Motor neuron (in vitro differentiated cells): ENCODE measurements at regions not wholly inside any gene's neighbourhood (a gene's known extent, or its start where the extent isn't known, plus 50 kb on each side); places are given as distances from the start of the nearest gene placed in this dataset.
"Not testable (repeated sequence)": the region's sequence is repeated elsewhere in the genome, so short reads cannot be mapped to it uniquely, and the experiment has no call there.

Source experiments
- ATAC-seq, 8 experiments: fragments of 200-7000 bp; cut with Tn5 transposase; replicated peaks in 6 of 8; 2 replicates each; pipeline ENCODE4 v1.8.0; 2021; ENCODE audit warnings: mild to moderate bottlenecking in 8 of 8, moderate library complexity in 8 of 8
- H3K27ac ChIP-seq, 2 donors: fragments of 250-450 bp; sonication (Bioruptor Pico); 2 replicates each; pipeline ENCODE4 v1.9.0; 2021; ENCODE audit warnings: antibody characterized with exemption in 2 of 2, mild to moderate bottlenecking in 2 of 2, moderate library complexity in 1 of 2
- H3K4me1 ChIP-seq, 2 donors: fragments of 250-450 bp; sonication (Bioruptor Pico); replicated peaks in 1 of 2; 2 replicates each; pipeline ENCODE4 v1.6.1; 2021; ENCODE audit warnings: antibody characterized with exemption in 2 of 2, mild to moderate bottlenecking in 2 of 2, moderate library complexity in 1 of 2
- H3K4me3 ChIP-seq, 5 donors: fragments of 250-450 bp; sonication (Bioruptor Pico); 2 replicates each; pipeline ENCODE4 v1.9.0; 2021; ENCODE audit warnings: antibody characterized with exemption in 5 of 5, mild to moderate bottlenecking in 5 of 5, moderate library complexity in 4 of 5
- WGBS, 10 experiments: fragments of 450-650 bp; shearing (Covaris generic); methylation state at CpG; one replicate each; pipeline ENCODE4 v1.0.0; 2022; 5-methylcytosine and 5-hydroxymethylcytosine counted together
- in situ Hi-C, 9 experiments: fragments of 400-800 bp; cut with MboI; loops; one replicate each; pipeline ENCODE4 v1.15.0; 2021; ENCODE audit warnings: low sequenced_read_pairs in 9 of 9, low pct_unique_long_range_greater_than_20kb in 2 of 9; ENCODE audit not compliant: unreplicated experiment in 9 of 9

DNA sequence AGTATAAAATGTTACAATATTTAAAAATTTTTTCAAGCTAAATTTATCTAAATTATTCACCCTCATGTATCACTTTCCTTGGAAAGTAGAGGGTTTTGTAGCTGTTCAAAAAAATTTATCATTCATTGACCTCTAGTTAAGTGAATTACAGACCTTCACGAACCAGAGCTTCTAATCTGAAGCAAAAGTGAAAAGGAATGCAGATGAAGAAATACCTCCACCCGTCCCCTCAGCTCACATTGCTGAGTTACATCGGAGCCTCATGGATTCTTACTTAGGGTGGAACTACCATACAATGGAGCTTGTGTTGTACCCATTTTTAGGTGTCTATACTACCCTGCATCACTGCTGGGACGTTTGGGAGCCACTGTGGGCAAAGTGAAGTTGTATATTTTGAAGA, 146.2 kb upstream of the NEDD9 start:
- ATAC-seq, result no peak
- Histone ChIP-seq H3K4me3 (no peak overlapping the region), H3K27ac (no peak overlapping the region), H3K4me1 (no peaks in the 10 kb centered on the region)
- in situ Hi-C loops, result no loop called here
- 38 to 100% (median 67%) methylated on average over 1 to 4 of the region's 4 CpGs; no CpG with 5 or more reads in 1 of the 10 experiments for WGBS, 10 experiments

DNA sequence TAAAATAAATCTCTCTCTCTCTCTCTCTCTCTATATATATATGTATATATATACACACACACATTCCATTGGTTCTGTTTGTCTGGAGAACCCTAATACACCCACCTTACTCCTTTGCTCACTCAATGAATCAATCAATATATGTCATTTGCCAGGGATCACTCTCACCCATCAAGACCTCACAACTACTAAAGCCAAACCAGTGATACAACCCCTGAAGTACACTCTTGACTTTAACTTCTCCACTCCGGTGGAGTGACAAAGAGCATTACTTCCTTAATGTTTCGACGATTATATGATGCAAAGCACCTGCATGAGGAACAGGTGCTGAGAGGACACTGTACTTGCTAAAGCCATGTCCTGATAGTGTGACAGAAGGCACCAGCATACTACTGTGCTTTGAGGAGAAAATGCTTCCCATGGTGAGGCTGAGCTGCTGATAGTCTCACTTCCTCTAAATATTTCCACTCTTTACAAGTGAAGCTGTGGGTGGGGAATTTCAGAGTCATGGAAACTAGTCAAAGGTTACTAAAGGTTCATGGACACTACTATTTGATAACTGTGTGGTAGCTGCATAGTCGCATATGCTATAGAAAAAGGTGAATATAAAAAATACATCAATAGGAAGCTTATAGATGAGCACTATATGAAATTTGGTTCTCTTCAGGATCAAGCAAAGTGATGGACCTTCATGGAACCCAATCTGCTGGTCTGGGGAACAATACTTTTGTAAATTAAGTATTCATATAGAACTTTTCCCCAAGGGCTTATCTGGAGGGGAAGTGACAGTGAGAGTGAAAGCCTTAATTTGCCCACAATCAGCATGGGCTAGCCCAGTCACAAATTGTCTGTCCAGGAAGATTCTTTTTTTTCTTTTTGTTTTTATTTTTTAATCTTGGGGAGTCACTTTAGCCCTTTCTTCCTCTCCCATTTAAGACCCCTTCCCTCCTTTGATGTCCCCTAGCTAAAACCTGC, 141.9 kb upstream of the NEDD9 start:
- no peak overlapping the region for H3K4me3 ChIP-seq
- in situ Hi-C loops, result no loop called here
- 82 to 100% (median 90%) methylated on average over 1 to 4 of the region's 4 CpGs; no CpG with 5 or more reads in 1 of the 10 experiments for WGBS, 10 experiments
- ATAC-seq, result no peak
- no peak overlapping the region for H3K27ac ChIP-seq
- peaks cover 0 to 10% of the 10 kb centered on the region in 2 donors for H3K4me1 ChIP-seq

DNA sequence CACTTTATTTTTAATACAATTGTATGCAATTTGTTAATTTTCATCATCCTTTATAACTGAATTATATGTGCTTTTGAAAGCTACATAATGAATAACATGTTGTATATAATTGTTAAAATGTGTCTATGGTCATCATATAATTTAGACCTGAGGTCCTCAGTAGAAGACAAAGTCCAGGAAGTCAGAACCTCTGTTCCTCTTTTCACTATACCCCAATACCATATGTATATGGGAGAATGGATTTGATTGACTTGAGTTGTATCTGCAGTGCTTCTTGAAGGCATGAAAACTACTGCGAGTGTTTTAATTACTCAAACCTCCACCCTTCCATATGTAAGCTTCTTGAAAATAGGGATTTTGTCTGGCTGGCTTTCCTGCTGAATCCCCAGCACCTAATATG, 140.7 kb upstream of the NEDD9 start:
- no peak overlapping the region for H3K27ac ChIP-seq
- no peak overlapping the region for H3K4me3 ChIP-seq
- in situ Hi-C loops, result no loop called here
- H3K4me1 ChIP-seq, result peaks cover 0 to 10% of the 10 kb centered on the region in 2 donors
- WGBS, 10 experiments, result 40 to 100% (median 100%) methylated on average over 1 of the region's 1 CpG; no CpG with 5 or more reads in 2 of the 10 experiments
- no peak for ATAC-seq

DNA sequence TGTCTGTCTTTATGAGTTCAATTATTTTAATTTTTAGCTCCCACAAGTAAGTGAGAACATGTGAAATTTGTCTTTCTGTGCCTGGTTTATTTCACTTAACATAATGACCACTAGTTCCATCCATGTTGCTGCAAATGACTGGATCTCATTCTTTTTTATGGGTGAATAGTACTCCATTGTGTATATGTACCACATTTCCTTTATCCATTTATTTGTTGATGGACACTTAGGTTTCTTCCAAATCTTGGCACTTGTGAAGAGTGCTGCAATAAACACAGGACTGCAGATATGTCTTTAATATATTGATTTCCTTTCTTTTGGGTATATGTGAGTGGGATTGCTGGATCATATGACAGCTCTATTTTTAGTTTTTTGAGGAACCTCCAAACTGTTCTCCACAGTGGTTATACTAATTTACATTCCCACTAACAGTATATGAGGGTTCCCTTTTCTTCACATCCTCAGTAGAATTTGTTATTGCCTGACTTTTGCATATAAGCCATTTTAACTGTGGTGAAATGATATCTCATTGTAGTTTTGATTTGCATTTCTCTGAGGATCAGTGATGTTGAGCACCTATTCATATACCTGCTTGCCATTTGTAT, 139.8 kb upstream of the NEDD9 start:
- ATAC-seq, in situ Hi-C loops, H3K4me1 ChIP-seq, H3K27ac ChIP-seq, H3K4me3 ChIP-seq: not testable (repeated sequence)

DNA sequence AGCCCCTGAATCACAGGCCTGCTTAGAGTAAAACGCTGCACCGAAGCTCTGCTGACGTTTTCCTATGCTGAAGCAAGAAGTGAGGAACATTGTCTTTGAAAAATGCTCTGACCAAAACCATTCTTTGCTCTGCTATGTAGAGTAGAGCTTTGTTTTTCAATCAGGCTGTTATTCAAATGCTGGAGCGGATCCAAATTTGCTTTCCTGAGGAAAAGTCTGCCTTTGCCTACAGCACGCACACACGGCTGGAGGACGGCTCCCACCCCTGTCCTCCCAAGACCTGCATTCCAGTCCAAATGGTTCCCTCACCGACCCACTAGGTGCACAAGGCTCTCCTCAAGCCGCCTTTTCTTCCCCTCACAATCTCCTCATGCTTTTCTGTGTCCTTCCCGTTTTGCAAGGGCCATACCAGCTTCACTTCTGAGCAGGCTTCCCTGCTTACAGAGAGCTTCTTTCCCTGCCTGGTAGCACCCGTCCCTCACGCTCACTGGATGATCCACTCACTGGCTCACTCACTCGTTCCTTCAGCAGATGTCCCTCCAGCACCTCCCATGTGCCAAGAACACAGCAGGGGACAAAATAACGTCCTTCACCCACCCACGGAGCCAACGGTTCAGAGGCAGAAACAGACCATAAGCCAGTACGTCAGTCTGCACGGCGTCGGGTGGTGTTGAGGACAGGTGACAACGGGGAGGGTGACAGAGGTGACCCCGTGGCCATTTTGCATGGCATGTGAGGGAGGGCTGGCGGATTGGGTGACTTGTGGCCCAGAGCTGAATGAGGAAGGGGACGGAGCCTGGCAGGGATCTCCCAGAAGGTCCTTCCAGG, 137.9 kb upstream of the NEDD9 start:
- in situ Hi-C loops, result no loop called here
- peak overlapping the region in 1 of 2 donors; percentile 35 for H3K27ac ChIP-seq
- WGBS, 10 experiments, result 38 to 89% (median 75%) methylated on average over 1 to 18 of the region's 24 CpGs
- peaks cover 0 to 10% of the 10 kb centered on the region in 2 donors for H3K4me1 ChIP-seq
- H3K4me3 ChIP-seq, result no peak overlapping the region
- peak in 5 of 8 experiments; percentile 47 to 69 (median 64) for ATAC-seq

DNA sequence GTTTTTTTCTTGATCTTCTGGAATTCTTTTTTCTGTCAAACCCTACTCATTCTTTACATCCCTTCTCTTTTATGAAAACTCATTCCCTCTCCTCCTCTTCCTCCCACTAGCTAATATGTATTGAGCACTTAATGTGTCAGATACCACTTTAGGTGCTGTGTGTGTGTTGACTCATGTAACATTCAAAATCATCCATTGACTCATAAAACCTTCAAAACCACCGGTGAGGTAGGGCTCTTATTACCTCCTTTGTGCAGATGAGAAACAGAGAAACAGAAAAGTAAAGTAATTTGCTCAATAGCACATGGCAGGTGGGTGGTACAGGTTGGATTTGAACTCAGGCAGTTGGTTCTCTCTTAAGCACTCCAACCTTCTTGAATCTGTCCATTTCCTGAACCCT, 136.3 kb upstream of the NEDD9 start:
- Histone ChIP-seq H3K4me1 (peaks cover 0 to 10% of the 10 kb centered on the region in 2 donors), H3K27ac (no peak overlapping the region), H3K4me3 (no peak overlapping the region)
- in situ Hi-C loops, result no loop called here
- WGBS, 10 experiments, result 0 to 89% (median 67%) methylated on average over 1 of the region's 1 CpG; no CpG with 5 or more reads in 1 of the 10 experiments
- no peak for ATAC-seq

DNA sequence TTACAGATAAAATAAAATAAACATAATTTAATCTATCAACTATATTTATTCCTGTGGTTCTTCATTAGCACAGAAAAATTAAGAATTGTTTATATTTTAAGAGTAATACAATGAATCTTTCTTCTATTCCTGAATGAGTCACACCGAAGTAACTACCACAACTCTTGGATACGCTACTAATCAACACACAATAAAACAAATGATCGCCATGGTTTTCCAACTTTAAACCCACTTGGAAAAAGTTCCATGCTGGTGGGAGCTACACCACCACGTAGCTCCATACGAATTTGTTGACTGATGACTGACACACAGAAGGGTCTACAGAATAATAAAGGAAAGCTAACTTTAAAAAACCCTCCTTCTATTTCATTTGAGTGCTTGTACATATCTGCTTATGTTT, 135.8 kb upstream of the NEDD9 start:
- in situ Hi-C loops, result no loop called here
- no peak overlapping the region for H3K27ac ChIP-seq
- peaks cover 0 to 10% of the 10 kb centered on the region in 2 donors for H3K4me1 ChIP-seq
- H3K4me3 ChIP-seq, result no peak overlapping the region
- 47 to 93% (median 75%) methylated on average over 2 to 5 of the region's 5 CpGs; no CpG with 5 or more reads in 2 of the 10 experiments for WGBS, 10 experiments
- ATAC-seq, result no peak

DNA sequence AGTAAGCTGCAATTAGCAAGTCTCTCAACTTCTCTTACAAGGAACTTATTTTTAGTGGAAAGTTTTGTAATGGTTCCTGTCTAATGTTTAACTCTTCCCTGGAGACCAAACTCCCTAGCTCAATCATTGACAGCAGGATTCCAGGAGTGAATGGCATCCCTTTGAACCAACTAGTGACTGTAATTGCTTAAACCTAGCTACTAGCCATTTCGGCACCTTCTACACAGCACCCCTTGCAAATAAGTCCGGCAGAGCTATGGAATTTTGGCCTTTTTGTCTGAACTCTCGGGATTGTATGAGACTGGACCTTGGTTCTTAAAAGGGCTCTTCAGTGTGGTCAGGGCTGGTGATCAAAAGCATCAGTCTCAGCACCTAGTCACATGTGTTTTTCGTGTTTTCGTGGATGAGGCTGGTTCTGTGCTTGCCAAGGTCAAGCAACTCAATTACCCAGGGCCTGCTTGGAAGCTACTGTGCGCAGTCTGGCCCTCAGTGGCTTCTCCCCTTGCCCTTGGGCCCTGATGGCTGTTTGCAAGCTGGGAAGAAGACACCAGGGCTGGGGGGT, 135.3 kb upstream of the NEDD9 start:
- Histone ChIP-seq H3K4me1 (peaks cover 0 to 10% of the 10 kb centered on the region in 2 donors), H3K4me3 (no peak overlapping the region), H3K27ac (no peak overlapping the region)
- in situ Hi-C loops, result no loop called here
- no peak for ATAC-seq
- WGBS, 10 experiments, result 31 to 73% (median 58%) methylated on average over 2 to 6 of the region's 6 CpGs; no CpG with 5 or more reads in 2 of the 10 experiments

DNA sequence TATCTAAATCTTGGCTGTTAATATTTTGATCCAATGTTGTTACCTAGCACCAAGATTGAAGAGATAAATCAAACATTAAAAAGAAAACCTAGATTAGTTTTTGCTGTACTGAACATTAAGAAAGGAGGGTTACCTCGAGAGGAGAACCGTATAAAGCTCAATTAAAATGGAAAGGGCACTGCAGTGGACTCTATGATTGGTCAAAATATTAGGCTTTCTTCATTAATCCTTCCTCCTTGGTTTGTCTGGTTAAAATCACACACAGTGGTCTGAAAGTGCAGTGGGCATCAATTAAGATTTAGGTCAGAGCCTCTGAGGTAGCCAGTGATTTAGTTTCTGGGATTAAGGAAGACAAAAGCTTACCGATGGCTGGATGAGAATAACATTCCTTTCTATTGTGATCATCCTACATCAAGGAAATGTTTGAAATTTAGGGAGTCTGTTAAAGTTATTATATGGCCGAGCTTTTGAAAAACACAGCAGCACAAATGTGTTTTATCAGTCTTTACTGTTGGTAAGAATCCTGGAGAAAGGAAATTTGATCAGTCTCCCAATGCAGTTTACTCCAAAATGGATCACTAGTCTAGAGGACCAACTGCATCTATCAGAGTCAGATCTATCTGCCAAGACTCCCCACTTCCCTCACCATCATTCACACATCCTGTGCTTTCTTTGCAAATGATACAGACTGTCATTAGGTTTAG, 134.6 kb upstream of the NEDD9 start:
- ATAC-seq, result no peak
- 27 to 90% (median 59%) methylated on average over 1 to 4 of the region's 4 CpGs; no CpG with 5 or more reads in 1 of the 10 experiments for WGBS, 10 experiments
- Histone ChIP-seq H3K4me3 (no peak overlapping the region), H3K4me1 (peaks cover 0 to 10% of the 10 kb centered on the region in 2 donors), H3K27ac (no peak overlapping the region)
- in situ Hi-C loops, result no loop called here

DNA sequence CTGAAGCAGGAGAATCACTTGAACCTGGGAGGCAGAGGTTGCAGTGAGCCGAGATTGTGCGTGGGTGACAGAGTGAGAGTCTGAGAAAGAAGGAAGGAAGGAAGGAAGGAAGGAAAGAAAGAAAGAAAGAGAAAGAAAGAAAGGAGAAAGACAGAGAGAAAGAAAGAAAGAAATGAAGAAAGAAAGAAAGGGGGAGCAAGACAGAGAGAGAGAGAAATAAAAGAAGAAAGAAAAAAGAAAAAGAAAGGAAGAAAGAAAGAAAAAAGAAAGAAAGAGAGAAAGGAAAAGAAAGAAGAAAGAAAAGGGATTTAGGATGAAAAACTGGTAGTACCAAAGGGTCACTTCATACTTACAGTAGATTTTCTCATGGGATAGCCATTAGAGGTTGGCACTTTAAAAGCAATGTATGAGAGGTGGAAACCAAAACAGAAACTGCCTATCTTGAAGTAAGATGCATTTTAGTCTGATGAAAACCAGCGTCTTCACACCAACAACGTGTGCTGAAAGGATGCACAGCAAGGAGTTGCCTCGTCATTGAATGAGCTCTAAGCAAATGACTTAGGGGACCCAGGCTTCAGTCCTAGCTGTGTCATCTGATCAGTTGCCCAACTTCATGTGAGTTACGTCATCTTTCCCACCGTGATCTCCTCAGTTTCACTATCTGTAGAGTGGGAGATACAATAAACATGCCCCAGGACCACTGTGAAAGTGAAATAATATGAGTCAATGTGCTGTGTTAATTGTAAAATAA, 133.9 kb upstream of the NEDD9 start:
- H3K4me1 ChIP-seq, result peaks cover 0 to 10% of the 10 kb centered on the region in 2 donors
- in situ Hi-C loops, result no loop called here
- WGBS, 10 experiments, result 59 to 100% (median 83%) methylated on average over 2 to 7 of the region's 7 CpGs; no CpG with 5 or more reads in 1 of the 10 experiments
- no peak overlapping the region for H3K27ac ChIP-seq
- H3K4me3 ChIP-seq, result no peak overlapping the region
- ATAC-seq, result no peak

DNA sequence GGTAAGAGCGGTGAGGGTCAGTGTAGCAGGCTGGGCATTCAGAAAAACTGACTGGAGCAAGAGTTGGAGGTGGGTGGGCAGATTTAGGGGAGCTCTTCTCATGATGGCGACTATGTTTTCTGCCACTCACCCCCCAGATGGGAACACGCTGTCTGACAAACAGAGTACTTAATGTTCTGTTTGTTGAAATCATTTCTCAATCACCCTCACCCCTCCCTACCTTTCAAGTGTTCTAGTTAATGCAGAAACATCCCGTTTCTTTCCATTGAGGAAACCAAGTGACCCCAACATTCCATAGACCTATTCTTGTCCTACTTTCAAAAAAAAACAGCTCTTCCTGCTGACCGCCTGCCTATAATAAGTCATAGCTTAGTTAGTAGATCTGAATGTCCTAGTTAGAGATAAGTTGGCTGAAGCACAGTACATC, 132.5 kb upstream of the NEDD9 start:
- H3K4me1 ChIP-seq, result peaks cover 0 to 4% of the 10 kb centered on the region in 2 donors
- in situ Hi-C loops, result no loop called here
- no peak overlapping the region for H3K27ac ChIP-seq
- H3K4me3 ChIP-seq, result no peak overlapping the region
- WGBS, 10 experiments, result 39 to 100% (median 91%) methylated on average over 1 to 5 of the region's 5 CpGs; no CpG with 5 or more reads in 2 of the 10 experiments
- ATAC-seq, result no peak
